ENCODE measurements at regions not wholly inside any gene's neighbourhood (a gene's known extent, or its start where the extent isn't known, plus 50 kb on each side); places are given as distances from the start of the nearest gene placed in this dataset.
A peak's percentile ranks its signal among the peaks of the same experiment; 100 is the strongest.

- Histone ChIP-seq H3K4me3 (ENCODE audit: low read depth, low read length) (no peak overlapping the region), H3K36me3 (ENCODE audit: control insufficient read depth, insufficient read depth, low read length) (no peaks in the 10 kb centered on the region), H3K27me3 (ENCODE audit: control insufficient read depth, insufficient read depth, low read length) (no peaks in the 10 kb centered on the region)
- FAIRE-seq (no peak), DNase-seq (ENCODE audit: low read depth) (no peak)
- TF ChIP-seq CTCF (IDR thresholded peaks at IDR 0.05; ENCODE audit: insufficient read depth, low read length, severe bottlenecking), result no peak
Measured at GRCh38 chr3:187912007-187912406, 166.7 kb upstream of the BCL6 start.

- FAIRE-seq, result no peak
- H3K4me3 ChIP-seq (ENCODE audit: low read depth, low read length), result no peak overlapping the region
- H3K27me3 ChIP-seq (ENCODE audit: control insufficient read depth, insufficient read depth, low read length), result no peaks in the 10 kb centered on the region
- DNase-seq (ENCODE audit: low read depth), result peak; percentile 95
- no peak for TF ChIP-seq CTCF (IDR thresholded peaks at IDR 0.05; ENCODE audit: insufficient read depth, low read length, severe bottlenecking)
- no peaks in the 10 kb centered on the region for H3K36me3 ChIP-seq (ENCODE audit: control insufficient read depth, insufficient read depth, low read length)
Measured at GRCh38 chr3:187913617-187914033, 168.4 kb upstream of the BCL6 start.

GRCh38 chr3:187914231-187914630 lies 169.0 kb upstream of the BCL6 start:
- TF ChIP-seq CTCF (IDR thresholded peaks at IDR 0.05; ENCODE audit: insufficient read depth, low read length, severe bottlenecking), result no peak
- H3K4me3 ChIP-seq (ENCODE audit: low read depth, low read length), result no peak overlapping the region
- FAIRE-seq (no peak), DNase-seq (ENCODE audit: low read depth) (peak; percentile 61)
- no peaks in the 10 kb centered on the region for H3K27me3 ChIP-seq (ENCODE audit: control insufficient read depth, insufficient read depth, low read length)
- H3K36me3 ChIP-seq (ENCODE audit: control insufficient read depth, insufficient read depth, low read length), result no peaks in the 10 kb centered on the region

- H3K36me3 ChIP-seq (ENCODE audit: control insufficient read depth, insufficient read depth, low read length), result no peaks in the 10 kb centered on the region
- no peaks in the 10 kb centered on the region for H3K27me3 ChIP-seq (ENCODE audit: control insufficient read depth, insufficient read depth, low read length)
- FAIRE-seq (no peak), DNase-seq (ENCODE audit: low read depth) (no peak)
- TF ChIP-seq CTCF (IDR thresholded peaks at IDR 0.05; ENCODE audit: insufficient read depth, low read length, severe bottlenecking), result no peak
- no peak overlapping the region for H3K4me3 ChIP-seq (ENCODE audit: low read depth, low read length)
Measured at GRCh38 chr3:187916072-187916471, 170.8 kb upstream of the BCL6 start.

GRCh38 chr3:187918081-187918644 lies 172.9 kb upstream of the BCL6 start:
- Histone ChIP-seq H3K27me3 (ENCODE audit: control insufficient read depth, insufficient read depth, low read length) (no peaks in the 10 kb centered on the region), H3K36me3 (ENCODE audit: control insufficient read depth, insufficient read depth, low read length) (no peaks in the 10 kb centered on the region), H3K4me3 (ENCODE audit: low read depth, low read length) (no peak overlapping the region)
- TF ChIP-seq CTCF (IDR thresholded peaks at IDR 0.05; ENCODE audit: insufficient read depth, low read length, severe bottlenecking), result no peak
- no peak for FAIRE-seq
- DNase-seq (ENCODE audit: low read depth), result no peak

- H3K36me3 ChIP-seq (ENCODE audit: control insufficient read depth, insufficient read depth, low read length), result no peaks in the 10 kb centered on the region
- no peak for TF ChIP-seq CTCF (IDR thresholded peaks at IDR 0.05; ENCODE audit: insufficient read depth, low read length, severe bottlenecking)
- no peak overlapping the region for H3K4me3 ChIP-seq (ENCODE audit: low read depth, low read length)
- peak; percentile 42 for DNase-seq (ENCODE audit: low read depth)
- FAIRE-seq, result no peak
- H3K27me3 ChIP-seq (ENCODE audit: control insufficient read depth, insufficient read depth, low read length), result no peaks in the 10 kb centered on the region
Measured at GRCh38 chr3:187919048-187919447, 173.8 kb upstream of the BCL6 start.
